ENCODE measurements at regions not wholly inside any gene's neighbourhood (a gene's known extent, or its start where the extent isn't known, plus 50 kb on each side); places are given as distances from the start of the nearest gene placed in this dataset.

GRCh38 chr22:22042599-22043295 is 60.2 kb upstream of the TOP3B start:
- Histone ChIP-seq H3K4me3 (ENCODE audit: low read length) (no peak overlapping the region), H3K4me1 (ENCODE audit: insufficient read depth, low read length) (no peaks in the 10 kb centered on the region), H3K27ac (ENCODE audit: low read depth, low read length) (no peak overlapping the region), H3K9me3 (ENCODE audit: low read length) (no peaks in the 10 kb centered on the region), H3K36me3 (ENCODE audit: insufficient read depth, low read length) (no peaks in the 10 kb centered on the region), H3K27me3 (ENCODE audit: insufficient read depth, low read length, poor library complexity, severe bottlenecking) (no peaks in the 10 kb centered on the region)
- H3K27me3 Mint-ChIP-seq, result peaks cover 0 to 21% of the 10 kb centered on the region in 2 donors
- no peaks in the 10 kb centered on the region for H3K4me1 Mint-ChIP-seq
- no peaks in the 10 kb centered on the region for H3K36me3 Mint-ChIP-seq
- no peaks in the 10 kb centered on the region for H3K9me3 Mint-ChIP-seq
- no peak overlapping the region for H3K27ac Mint-ChIP-seq
- ChIA-PET CTCF (no interaction called here), POLR2A (no interaction called here)
- DNase-seq, result no peak
- no peak overlapping the region for H3K4me3 Mint-ChIP-seq

- Histone ChIP-seq H3K4me1 (ENCODE audit: insufficient read depth, low read length) (no peaks in the 10 kb centered on the region), H3K9me3 (ENCODE audit: low read length) (no peaks in the 10 kb centered on the region), H3K4me3 (ENCODE audit: low read length) (no peak overlapping the region), H3K27ac (ENCODE audit: low read depth, low read length) (no peak overlapping the region), H3K36me3 (ENCODE audit: insufficient read depth, low read length) (no peaks in the 10 kb centered on the region), H3K27me3 (ENCODE audit: insufficient read depth, low read length, poor library complexity, severe bottlenecking) (no peaks in the 10 kb centered on the region)
- no peak for DNase-seq
- POLR2A ChIA-PET, result no interaction called here
- no peaks in the 10 kb centered on the region for H3K9me3 Mint-ChIP-seq
- H3K4me3 Mint-ChIP-seq, result no peak overlapping the region
- no peaks in the 10 kb centered on the region for H3K36me3 Mint-ChIP-seq
- H3K27me3 Mint-ChIP-seq, result peaks cover 0 to 14% of the 10 kb centered on the region in 2 donors
- CTCF ChIA-PET, result no interaction called here
- no peak overlapping the region for H3K27ac Mint-ChIP-seq
- H3K4me1 Mint-ChIP-seq, result no peaks in the 10 kb centered on the region
Measured at GRCh38 chr22:22042009-22042408, 59.4 kb upstream of the TOP3B start.

- no peaks in the 10 kb centered on the region for H3K9me3 ChIP-seq (ENCODE audit: low read length)
- Mint-ChIP-seq H3K27me3 (peaks cover 2 to 6% of the 10 kb centered on the region in 2 donors), H3K4me3 (no peak overlapping the region), H3K4me1 (no peaks in the 10 kb centered on the region), H3K9me3 (no peaks in the 10 kb centered on the region), H3K27ac (no peak overlapping the region), H3K36me3 (no peaks in the 10 kb centered on the region)
- no peaks in the 10 kb centered on the region for H3K36me3 ChIP-seq (ENCODE audit: insufficient read depth, low read length)
- H3K4me3 ChIP-seq (ENCODE audit: low read length), result no peak overlapping the region
- no peaks in the 10 kb centered on the region for H3K27me3 ChIP-seq (ENCODE audit: insufficient read depth, low read length, poor library complexity, severe bottlenecking)
- H3K4me1 ChIP-seq (ENCODE audit: insufficient read depth, low read length), result no peaks in the 10 kb centered on the region
- CTCF ChIA-PET, result no interaction called here
- no peak overlapping the region for H3K27ac ChIP-seq (ENCODE audit: low read depth, low read length)
- POLR2A ChIA-PET, result no interaction called here
- no peak for DNase-seq
Measured at GRCh38 chr22:22040908-22041307, 58.3 kb upstream of the TOP3B start.

- Histone ChIP-seq H3K27me3 (ENCODE audit: insufficient read depth, low read length, poor library complexity, severe bottlenecking) (no peaks in the 10 kb centered on the region), H3K9me3 (ENCODE audit: low read length) (no peaks in the 10 kb centered on the region), H3K27ac (ENCODE audit: low read depth, low read length) (no peak overlapping the region), H3K36me3 (ENCODE audit: insufficient read depth, low read length) (no peaks in the 10 kb centered on the region), H3K4me1 (ENCODE audit: insufficient read depth, low read length) (no peaks in the 10 kb centered on the region), H3K4me3 (ENCODE audit: low read length) (no peak overlapping the region)
- Mint-ChIP-seq H3K9me3 (no peaks in the 10 kb centered on the region), H3K4me1 (no peaks in the 10 kb centered on the region), H3K4me3 (no peak overlapping the region), H3K27ac (no peak overlapping the region), H3K27me3 (peaks cover 2 to 6% of the 10 kb centered on the region in 2 donors), H3K36me3 (no peaks in the 10 kb centered on the region)
- ChIA-PET POLR2A (no interaction called here), CTCF (no interaction called here)
- DNase-seq, result no peak
Measured at GRCh38 chr22:22040472-22040871, 57.9 kb upstream of the TOP3B start.

- no peaks in the 10 kb centered on the region for H3K4me1 Mint-ChIP-seq
- POLR2A ChIA-PET, result no interaction called here
- no peak overlapping the region for H3K4me3 ChIP-seq (ENCODE audit: low read length)
- CTCF ChIA-PET, result no interaction called here
- H3K36me3 Mint-ChIP-seq, result no peaks in the 10 kb centered on the region
- H3K36me3 ChIP-seq (ENCODE audit: insufficient read depth, low read length), result no peaks in the 10 kb centered on the region
- H3K4me3 Mint-ChIP-seq, result no peak overlapping the region
- no peaks in the 10 kb centered on the region for H3K27me3 ChIP-seq (ENCODE audit: insufficient read depth, low read length, poor library complexity, severe bottlenecking)
- peaks cover 2 to 6% of the 10 kb centered on the region in 2 donors for H3K27me3 Mint-ChIP-seq
- H3K9me3 ChIP-seq (ENCODE audit: low read length), result no peaks in the 10 kb centered on the region
- no peaks in the 10 kb centered on the region for H3K4me1 ChIP-seq (ENCODE audit: insufficient read depth, low read length)
- peak overlapping the region in 1 of 8 donors; percentile 26 for H3K27ac Mint-ChIP-seq
- no peak overlapping the region for H3K27ac ChIP-seq (ENCODE audit: low read depth, low read length)
- no peak for DNase-seq
- no peaks in the 10 kb centered on the region for H3K9me3 Mint-ChIP-seq
Measured at GRCh38 chr22:22039286-22040074, 56.9 kb upstream of the TOP3B start.

- Histone ChIP-seq H3K27ac (ENCODE audit: low read depth, low read length) (no peak overlapping the region), H3K4me3 (ENCODE audit: low read length) (no peak overlapping the region), H3K4me1 (ENCODE audit: insufficient read depth, low read length) (no peaks in the 10 kb centered on the region), H3K36me3 (ENCODE audit: insufficient read depth, low read length) (no peaks in the 10 kb centered on the region), H3K27me3 (ENCODE audit: insufficient read depth, low read length, poor library complexity, severe bottlenecking) (no peaks in the 10 kb centered on the region), H3K9me3 (ENCODE audit: low read length) (no peaks in the 10 kb centered on the region)
- POLR2A ChIA-PET, result no interaction called here
- H3K9me3 Mint-ChIP-seq, result no peaks in the 10 kb centered on the region
- no peaks in the 10 kb centered on the region for H3K36me3 Mint-ChIP-seq
- CTCF ChIA-PET, result no interaction called here
- H3K4me1 Mint-ChIP-seq, result no peaks in the 10 kb centered on the region
- no peak overlapping the region for H3K27ac Mint-ChIP-seq
- no peak overlapping the region for H3K4me3 Mint-ChIP-seq
- DNase-seq, result no peak
- H3K27me3 Mint-ChIP-seq, result peaks cover 2 to 11% of the 10 kb centered on the region in 2 donors
Measured at GRCh38 chr22:22038178-22038880, 55.7 kb upstream of the TOP3B start.

GRCh38 chr22:22037740-22038139 is 55.2 kb upstream of the TOP3B start:
- Histone ChIP-seq H3K4me1 (ENCODE audit: insufficient read depth, low read length) (no peaks in the 10 kb centered on the region), H3K27ac (ENCODE audit: low read depth, low read length) (no peak overlapping the region), H3K27me3 (ENCODE audit: insufficient read depth, low read length, poor library complexity, severe bottlenecking) (no peaks in the 10 kb centered on the region), H3K4me3 (ENCODE audit: low read length) (no peak overlapping the region), H3K9me3 (ENCODE audit: low read length) (no peaks in the 10 kb centered on the region), H3K36me3 (ENCODE audit: insufficient read depth, low read length) (no peaks in the 10 kb centered on the region)
- CTCF ChIA-PET, result no interaction called here
- POLR2A ChIA-PET, result no interaction called here
- H3K4me3 Mint-ChIP-seq, result no peak overlapping the region
- H3K27me3 Mint-ChIP-seq, result peaks cover 2 to 17% of the 10 kb centered on the region in 2 donors
- no peak for DNase-seq
- H3K4me1 Mint-ChIP-seq, result no peaks in the 10 kb centered on the region
- no peak overlapping the region for H3K27ac Mint-ChIP-seq
- no peaks in the 10 kb centered on the region for H3K9me3 Mint-ChIP-seq
- H3K36me3 Mint-ChIP-seq, result no peaks in the 10 kb centered on the region

- no peaks in the 10 kb centered on the region for H3K9me3 ChIP-seq (ENCODE audit: low read length)
- H3K36me3 ChIP-seq (ENCODE audit: insufficient read depth, low read length), result no peaks in the 10 kb centered on the region
- ChIA-PET POLR2A (no interaction called here), CTCF (no interaction called here)
- no peak overlapping the region for H3K4me3 Mint-ChIP-seq
- no peak overlapping the region for H3K27ac ChIP-seq (ENCODE audit: low read depth, low read length)
- H3K4me1 Mint-ChIP-seq, result no peaks in the 10 kb centered on the region
- H3K9me3 Mint-ChIP-seq, result no peaks in the 10 kb centered on the region
- peaks cover 2 to 19% of the 10 kb centered on the region in 2 donors for H3K27me3 Mint-ChIP-seq
- H3K27ac Mint-ChIP-seq, result no peak overlapping the region
- DNase-seq, result no peak
- H3K27me3 ChIP-seq (ENCODE audit: insufficient read depth, low read length, poor library complexity, severe bottlenecking), result no peaks in the 10 kb centered on the region
- H3K36me3 Mint-ChIP-seq, result no peaks in the 10 kb centered on the region
- H3K4me3 ChIP-seq (ENCODE audit: low read length), result no peak overlapping the region
- H3K4me1 ChIP-seq (ENCODE audit: insufficient read depth, low read length), result no peaks in the 10 kb centered on the region
Measured at GRCh38 chr22:22037229-22037628, 54.6 kb upstream of the TOP3B start.
